ENCODE measurements at regions not wholly inside any gene's neighbourhood (a gene's known extent, or its start where the extent isn't known, plus 50 kb on each side); places are given as distances from the start of the nearest gene placed in this dataset.
"Not testable (repeated sequence)": the region's sequence is repeated elsewhere in the genome, so short reads cannot be mapped to it uniquely, and the experiment has no call there.

- H3K4me3 Mint-ChIP-seq = not testable (repeated sequence)
These were observed 202.8 kb upstream of the POTEB2 start for GRCh38 chr15:21068917-21069316.

GRCh38 chr15:21063512-21063911 lies 197.4 kb upstream of the POTEB2 start:
- CTCF ChIA-PET; H3K27me3 Mint-ChIP-seq (ENCODE audit: low read depth); DNase-seq (ENCODE audit: low spot score); POLR2A ChIA-PET; H3K9me3 Mint-ChIP-seq; H3K4me1 Mint-ChIP-seq; H3K4me3 Mint-ChIP-seq; H3K27ac Mint-ChIP-seq; ATAC-seq: not testable (repeated sequence)
- H3K36me3 Mint-ChIP-seq = peaks cover 13% of the 10 kb centered on the region

More at GRCh38 chr15:21068917-21069316, 202.8 kb upstream of the POTEB2 start:
- POLR2A ChIA-PET; H3K9me3 Mint-ChIP-seq; ATAC-seq; H3K4me1 Mint-ChIP-seq; H3K27me3 Mint-ChIP-seq (ENCODE audit: low read depth); CTCF ChIA-PET; H3K27ac Mint-ChIP-seq; DNase-seq (ENCODE audit: low spot score): not testable (repeated sequence)
- H3K36me3 Mint-ChIP-seq = peaks cover 13% of the 10 kb centered on the region

- peaks cover 13% of the 10 kb centered on the region for H3K36me3 Mint-ChIP-seq
- POLR2A ChIA-PET; DNase-seq (ENCODE audit: low spot score); ATAC-seq; H3K4me3 Mint-ChIP-seq; H3K27me3 Mint-ChIP-seq (ENCODE audit: low read depth); H3K27ac Mint-ChIP-seq; H3K4me1 Mint-ChIP-seq; H3K9me3 Mint-ChIP-seq; CTCF ChIA-PET: not testable (repeated sequence)
These were observed 196.6 kb upstream of the POTEB2 start for GRCh38 chr15:21062619-21063163.

- ATAC-seq; H3K36me3 Mint-ChIP-seq; H3K9me3 Mint-ChIP-seq; H3K27me3 Mint-ChIP-seq (ENCODE audit: low read depth); CTCF ChIA-PET; H3K27ac Mint-ChIP-seq; DNase-seq (ENCODE audit: low spot score); H3K4me1 Mint-ChIP-seq; POLR2A ChIA-PET; H3K4me3 Mint-ChIP-seq: not testable (repeated sequence)
These were observed 185.8 kb upstream of the POTEB2 start for GRCh38 chr15:21051866-21052265.

- POLR2A ChIA-PET = not testable (repeated sequence)
These were observed 165.6 kb upstream of the POTEB2 start for GRCh38 chr15:21031703-21032102.

DNA sequence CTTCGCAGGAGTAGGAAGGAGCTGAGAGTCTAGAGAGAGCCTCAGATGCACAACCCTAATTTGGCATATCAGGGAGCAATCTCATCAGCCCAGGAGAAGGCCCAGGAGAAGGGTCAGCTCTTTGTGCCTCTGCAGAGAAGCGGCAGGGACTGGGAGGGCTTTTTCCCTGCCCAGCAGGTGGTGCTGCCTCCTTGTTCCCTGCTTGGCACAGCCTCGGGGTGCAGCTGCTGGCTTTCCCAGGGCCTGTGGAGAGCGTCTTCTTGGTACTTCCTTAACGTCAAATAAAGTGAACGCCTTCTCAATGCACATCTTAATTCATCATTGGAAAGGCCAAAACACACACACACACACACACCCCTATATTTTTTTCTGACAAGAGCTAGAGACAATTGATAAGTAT lies 162.9 kb upstream of the POTEB2 start:
- ATAC-seq; H3K9me3 Mint-ChIP-seq; H3K27me3 Mint-ChIP-seq (ENCODE audit: low read depth); CTCF ChIA-PET; DNase-seq (ENCODE audit: low spot score); H3K4me1 Mint-ChIP-seq; H3K36me3 Mint-ChIP-seq; H3K4me3 Mint-ChIP-seq; POLR2A ChIA-PET; H3K27ac Mint-ChIP-seq: not testable (repeated sequence)

More at GRCh38 chr15:21031703-21032102, 165.6 kb upstream of the POTEB2 start:
- CTCF ChIA-PET; H3K36me3 Mint-ChIP-seq; DNase-seq (ENCODE audit: low spot score); H3K4me1 Mint-ChIP-seq; H3K27ac Mint-ChIP-seq; H3K4me3 Mint-ChIP-seq; H3K27me3 Mint-ChIP-seq (ENCODE audit: low read depth); ATAC-seq; H3K9me3 Mint-ChIP-seq: not testable (repeated sequence)

DNA sequence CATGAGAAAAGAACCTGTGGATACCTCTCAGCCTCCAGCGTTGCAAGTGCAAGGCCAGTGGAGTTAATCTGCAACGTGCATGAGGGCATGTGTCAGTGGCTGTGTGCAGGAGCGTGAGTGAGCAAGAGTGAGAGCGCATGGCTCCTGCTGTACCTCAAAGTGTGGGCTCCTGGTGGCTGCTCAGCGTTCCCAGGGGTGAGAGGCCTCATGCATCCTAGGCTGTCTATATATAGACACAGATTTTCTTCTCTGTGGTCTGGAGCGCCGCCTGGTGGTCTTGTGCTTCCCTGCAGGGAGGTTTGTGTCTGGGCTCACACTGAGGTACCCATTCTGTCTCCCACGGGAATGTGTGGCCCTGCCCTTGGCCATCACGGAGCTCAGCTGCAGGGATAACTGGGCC lies 161.8 kb upstream of the POTEB2 start:
- H3K9me3 Mint-ChIP-seq; DNase-seq (ENCODE audit: low spot score); POLR2A ChIA-PET: not testable (repeated sequence)

GRCh38 chr15:21026848-21027247 lies 160.7 kb upstream of the POTEB2 start:
- ATAC-seq; H3K27ac Mint-ChIP-seq; H3K9me3 Mint-ChIP-seq; POLR2A ChIA-PET; H3K36me3 Mint-ChIP-seq; DNase-seq (ENCODE audit: low spot score); H3K4me3 Mint-ChIP-seq; H3K27me3 Mint-ChIP-seq (ENCODE audit: low read depth); H3K4me1 Mint-ChIP-seq; CTCF ChIA-PET: not testable (repeated sequence)

More for the DNA sequence above, 161.8 kb upstream of the POTEB2 start:
- H3K27me3 Mint-ChIP-seq (ENCODE audit: low read depth); CTCF ChIA-PET; H3K36me3 Mint-ChIP-seq; H3K27ac Mint-ChIP-seq; H3K4me3 Mint-ChIP-seq; ATAC-seq; H3K4me1 Mint-ChIP-seq: not testable (repeated sequence)

DNA sequence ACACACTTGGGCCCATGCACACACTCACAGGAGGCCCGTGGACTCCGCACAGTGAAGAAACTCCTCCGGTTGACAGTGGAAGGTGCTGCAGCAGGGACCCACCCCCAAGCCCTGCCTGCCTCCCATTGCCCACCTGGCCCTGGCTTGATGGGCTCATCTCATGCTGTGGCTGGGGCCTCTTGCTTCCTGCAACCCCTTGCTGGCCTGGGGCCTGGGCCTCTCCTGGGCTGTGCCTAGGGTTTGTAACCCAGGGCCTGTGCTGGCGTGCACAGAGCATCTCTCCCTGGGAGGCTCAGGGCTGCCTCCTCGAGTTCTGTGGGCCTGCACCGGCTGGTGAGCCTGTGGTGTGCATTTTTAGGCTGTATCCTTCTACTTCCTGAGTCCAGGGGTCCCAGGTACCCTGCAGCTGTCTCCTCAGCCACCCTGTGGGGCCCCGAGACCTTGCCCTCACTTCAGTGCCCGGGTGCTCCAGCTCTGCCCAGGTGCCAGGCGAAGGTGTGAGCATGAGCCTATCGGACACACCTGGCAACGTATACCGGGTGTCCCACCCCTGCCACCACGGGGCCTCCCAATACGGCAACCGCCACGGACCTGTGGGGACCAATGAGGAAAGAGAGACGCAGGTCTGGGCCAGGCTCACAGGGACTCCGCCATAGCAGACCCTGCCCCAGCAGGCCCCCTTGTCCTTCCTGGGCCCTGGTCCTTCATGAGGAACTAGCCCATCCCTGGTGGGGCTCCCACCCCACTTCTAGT lies 158.3 kb upstream of the POTEB2 start:
- POLR2A ChIA-PET; H3K4me3 Mint-ChIP-seq; ATAC-seq; H3K27ac Mint-ChIP-seq; H3K4me1 Mint-ChIP-seq; CTCF ChIA-PET; DNase-seq (ENCODE audit: low spot score); H3K27me3 Mint-ChIP-seq (ENCODE audit: low read depth); H3K36me3 Mint-ChIP-seq; H3K9me3 Mint-ChIP-seq: not testable (repeated sequence)

GRCh38 chr15:21018176-21018575 lies 152.1 kb upstream of the POTEB2 start:
- POLR2A ChIA-PET; DNase-seq (ENCODE audit: low spot score); H3K4me1 Mint-ChIP-seq: not testable (repeated sequence)

GRCh38 chr15:21017326-21017725 lies 151.2 kb upstream of the POTEB2 start:
- H3K27me3 Mint-ChIP-seq (ENCODE audit: low read depth); CTCF ChIA-PET; H3K4me1 Mint-ChIP-seq; POLR2A ChIA-PET; H3K4me3 Mint-ChIP-seq; H3K36me3 Mint-ChIP-seq; H3K9me3 Mint-ChIP-seq; ATAC-seq; DNase-seq (ENCODE audit: low spot score); H3K27ac Mint-ChIP-seq: not testable (repeated sequence)

More at GRCh38 chr15:21018176-21018575, 152.1 kb upstream of the POTEB2 start:
- ATAC-seq; CTCF ChIA-PET; H3K36me3 Mint-ChIP-seq; H3K27ac Mint-ChIP-seq; H3K27me3 Mint-ChIP-seq (ENCODE audit: low read depth); H3K9me3 Mint-ChIP-seq; H3K4me3 Mint-ChIP-seq: not testable (repeated sequence)

DNA sequence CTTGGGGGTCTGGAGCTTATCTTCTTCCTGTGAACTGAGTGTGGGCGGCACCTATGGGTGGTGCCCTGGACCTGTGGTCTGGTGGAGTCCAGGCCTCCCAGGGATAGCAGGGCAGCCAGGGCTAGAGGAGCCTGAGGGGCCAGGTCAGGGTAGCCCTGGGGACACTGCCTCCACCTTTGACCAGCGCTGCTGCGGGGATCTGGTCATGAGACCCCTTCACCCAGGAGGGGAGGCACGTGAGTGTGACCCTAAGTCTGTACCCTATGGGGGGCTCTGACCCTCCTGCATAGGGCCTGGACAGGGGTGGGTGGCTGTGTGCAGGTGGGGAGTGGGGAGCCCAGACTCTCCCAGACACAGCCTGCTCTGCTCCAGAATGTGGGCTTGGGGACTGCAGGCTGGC lies 150.5 kb upstream of the POTEB2 start:
- H3K36me3 Mint-ChIP-seq; H3K4me3 Mint-ChIP-seq; H3K27me3 Mint-ChIP-seq (ENCODE audit: low read depth); POLR2A ChIA-PET; H3K27ac Mint-ChIP-seq; H3K4me1 Mint-ChIP-seq; CTCF ChIA-PET; ATAC-seq; DNase-seq (ENCODE audit: low spot score); H3K9me3 Mint-ChIP-seq: not testable (repeated sequence)

- H3K4me3 Mint-ChIP-seq; ATAC-seq; H3K27me3 Mint-ChIP-seq (ENCODE audit: low read depth); H3K4me1 Mint-ChIP-seq; H3K27ac Mint-ChIP-seq; H3K36me3 Mint-ChIP-seq; POLR2A ChIA-PET; DNase-seq (ENCODE audit: low spot score); CTCF ChIA-PET; H3K9me3 Mint-ChIP-seq: not testable (repeated sequence)
These were observed 149.1 kb upstream of the POTEB2 start for GRCh38 chr15:21015171-21015570.

All from WTC11 (cell line).